ENCODE measurements at regions not wholly inside any gene's neighbourhood (a gene's known extent, or its start where the extent isn't known, plus 50 kb on each side); places are given as distances from the start of the nearest gene placed in this dataset.

- WGBS (ENCODE audit: missing lambda C conversion rate), result 15% methylated on average over 1 of the region's 1 CpG
- Histone ChIP-seq H3K27ac (no peak overlapping the region), H3K4me2 (no peak overlapping the region), H3K4me1 (no peaks in the 10 kb centered on the region), H3K4me3 (no peak overlapping the region), H3K9me3 (no peaks in the 10 kb centered on the region)
- no peak for ATAC-seq
- TF ChIP-seq CHD4 (IDR thresholded peaks at IDR 0.05; ENCODE audit: borderline replicate concordance) (no peak), HMGXB4 (CRISPR knock-in tag; IDR thresholded peaks at IDR 0.05; ENCODE audit: borderline replicate concordance) (no peak)
- ChIA-PET CTCF (interaction anchor here (0.6 kb wide), 1 partner anchor 44 kb away, joined by 3 read pairs; no protein-coding TSS in a partner anchor), POLR2A (no interaction called here)
- DNase-seq (ENCODE audit: low read depth in 1 of 2, low spot score in 1 of 2), result no peak
- no peak for FAIRE-seq
These were observed 107.5 kb upstream of the RBPJ start for GRCh38 chr4:26213317-26213716.

- Histone ChIP-seq H3K27ac (no peak overlapping the region), H3K4me3 (no peak overlapping the region), H3K4me1 (no peaks in the 10 kb centered on the region), H3K4me2 (no peak overlapping the region), H3K9me3 (no peaks in the 10 kb centered on the region)
- ChIA-PET CTCF (no interaction called here), POLR2A (no interaction called here)
- TF ChIP-seq FOXS1 (CRISPR knock-in tag; IDR thresholded peaks at IDR 0.05), result no peak
- no peak for TF ChIP-seq HEYL (CRISPR knock-in tag; IDR thresholded peaks at IDR 0.05)
- TF ChIP-seq ZC3H11A (IDR thresholded peaks at IDR 0.05), result no peak
- TF ChIP-seq FOSB (CRISPR knock-in tag; IDR thresholded peaks at IDR 0.05), result no peak
- no peak for TF ChIP-seq RAD21 (conservative IDR thresholded peaks at IDR 0.05 in 1 of 2, IDR thresholded peaks at IDR 0.05 in 1 of 2)
- TF ChIP-seq MAFK (IDR thresholded peaks at IDR 0.05; ENCODE audit: partially characterized antibody), result no peak
- no peak for TF ChIP-seq MYC (IDR thresholded peaks at IDR 0.05; ENCODE audit: borderline replicate concordance, low read length)
- no peak for TF ChIP-seq BCL3 (IDR thresholded peaks at IDR 0.05)
- no peak for TF ChIP-seq CBX8 (IDR thresholded peaks at IDR 0.05)
- no peak for TF ChIP-seq HDAC2 (IDR thresholded peaks at IDR 0.05)
- TF ChIP-seq BHLHE40 (IDR thresholded peaks at IDR 0.05; ENCODE audit: low read depth, low read length), result no peak
- no peak for TF ChIP-seq EP300 (IDR thresholded peaks at IDR 0.05)
- TF ChIP-seq ZNF302 (CRISPR knock-in tag; IDR thresholded peaks at IDR 0.05), result no peak
- TF ChIP-seq RCOR1 (IDR thresholded peaks at IDR 0.05; ENCODE audit: low read depth, low read length), result no peak
- no peak for TF ChIP-seq CBX2 (IDR thresholded peaks at IDR 0.05; ENCODE audit: borderline replicate concordance, low read depth)
- TF ChIP-seq ATOH8 (CRISPR knock-in tag; IDR thresholded peaks at IDR 0.05; ENCODE audit: low read depth), result no peak
- TF ChIP-seq PBX3 (IDR thresholded peaks at IDR 0.05), result no peak
- no peak for TF ChIP-seq KDM1A (IDR thresholded peaks at IDR 0.05; ENCODE audit: low read depth)
- ATAC-seq, result no peak
- no peak for FAIRE-seq
- no peak for DNase-seq (ENCODE audit: low read depth in 1 of 2, low spot score in 1 of 2)
These were observed 105.8 kb upstream of the RBPJ start for GRCh38 chr4:26214994-26215393.

GRCh38 chr4:26215725-26216124 lies 105.1 kb upstream of the RBPJ start:
- POLR2A ChIA-PET, result no interaction called here
- ATAC-seq (no peak), DNase-seq (ENCODE audit: low read depth in 1 of 2, low spot score in 1 of 2) (no peak), FAIRE-seq (no peak)
- Histone ChIP-seq H3K27ac (no peak overlapping the region), H3K4me1 (no peaks in the 10 kb centered on the region), H3K4me3 (no peak overlapping the region), H3K9me3 (no peaks in the 10 kb centered on the region), H3K4me2 (no peak overlapping the region)
- CTCF ChIA-PET, result no interaction called here
- 78% methylated on average over 6 of the region's 7 CpGs for WGBS (ENCODE audit: missing lambda C conversion rate)
- TF ChIP-seq MAX (IDR thresholded peaks at IDR 0.05), result no peak
- no peak for TF ChIP-seq ZC3H11A (IDR thresholded peaks at IDR 0.05)
- TF ChIP-seq CEBPB (IDR thresholded peaks at IDR 0.05), result no peak
- TF ChIP-seq USF2 (IDR thresholded peaks at IDR 0.05), result no peak
- no peak for TF ChIP-seq EHMT2 (IDR thresholded peaks at IDR 0.05; ENCODE audit: low read depth)
- no peak for TF ChIP-seq REST (IDR thresholded peaks at IDR 0.05)
- TF ChIP-seq KDM5A (IDR thresholded peaks at IDR 0.05), result no peak
